ENCODE measurements at regions not wholly inside any gene's neighbourhood (a gene's known extent, or its start where the extent isn't known, plus 50 kb on each side); places are given as distances from the start of the nearest gene placed in this dataset.

GRCh38 chr3:99322551-99322950, 315.8 kb upstream of the COL8A1 start:
- H3K4me3 ChIP-seq (ENCODE audit: low read depth, low read length) = no peak overlapping the region
- Mint-ChIP-seq H3K27me3 (ENCODE audit: insufficient read depth, unreplicated experiment) (no peaks in the 10 kb centered on the region), H3K27ac (ENCODE audit: unreplicated experiment) (no peak overlapping the region), H3K36me3 (ENCODE audit: insufficient read depth, unreplicated experiment) (no peaks in the 10 kb centered on the region), H3K4me1 (ENCODE audit: low read depth, unreplicated experiment) (no peaks in the 10 kb centered on the region), H3K9me3 (ENCODE audit: unreplicated experiment) (no peaks in the 10 kb centered on the region), H3K4me3 (ENCODE audit: unreplicated experiment) (no peak overlapping the region)
- no peak for TF ChIP-seq CTCF (IDR thresholded peaks at IDR 0.05; ENCODE audit: insufficient read depth in 1 of 2, low read depth in 1 of 2, low read length in 1 of 2, severe bottlenecking in 1 of 2, unreplicated experiment in 1 of 2)
- no peaks in the 10 kb centered on the region for H3K9me3 ChIP-seq
- BruUV-seq (replicated peaks) = no TSS peak
- intact Hi-C loops (cut with micrococcal nuclease; ENCODE audit: unreplicated experiment) = no loop called here
- DNase-seq = no peak
- ChIA-PET CTCF (no interaction called here), POLR2A (no interaction called here)
- H3K4me1 ChIP-seq = no peaks in the 10 kb centered on the region
- H3K36me3 ChIP-seq (ENCODE audit: control insufficient read depth, insufficient read depth, low read length) = no peaks in the 10 kb centered on the region
- H3K27me3 ChIP-seq (replicated peaks; ENCODE audit: control insufficient read depth, insufficient read depth, low read length) = no peaks in the 10 kb centered on the region

GRCh38 chr3:99321261-99321660, 317.1 kb upstream of the COL8A1 start:
- TF ChIP-seq CTCF (IDR thresholded peaks at IDR 0.05; ENCODE audit: insufficient read depth in 1 of 2, low read depth in 1 of 2, low read length in 1 of 2, severe bottlenecking in 1 of 2, unreplicated experiment in 1 of 2) = no peak
- CTCF ChIA-PET = no interaction called here
- no TSS peak for BruUV-seq (replicated peaks)
- no peak overlapping the region for H3K27ac Mint-ChIP-seq (ENCODE audit: unreplicated experiment)
- H3K4me1 Mint-ChIP-seq (ENCODE audit: low read depth, unreplicated experiment) = no peaks in the 10 kb centered on the region
- H3K4me3 ChIP-seq (ENCODE audit: low read depth, low read length) = no peak overlapping the region
- DNase-seq = no peak
- intact Hi-C loops (cut with micrococcal nuclease; ENCODE audit: unreplicated experiment) = no loop called here
- H3K27me3 Mint-ChIP-seq (ENCODE audit: insufficient read depth, unreplicated experiment) = no peaks in the 10 kb centered on the region
- no peaks in the 10 kb centered on the region for H3K9me3 Mint-ChIP-seq (ENCODE audit: unreplicated experiment)
- POLR2A ChIA-PET = no interaction called here
- no peaks in the 10 kb centered on the region for H3K27me3 ChIP-seq (replicated peaks; ENCODE audit: control insufficient read depth, insufficient read depth, low read length)
- no peaks in the 10 kb centered on the region for H3K9me3 ChIP-seq
- H3K4me3 Mint-ChIP-seq (ENCODE audit: unreplicated experiment) = no peak overlapping the region
- no peaks in the 10 kb centered on the region for H3K4me1 ChIP-seq
- H3K36me3 ChIP-seq (ENCODE audit: control insufficient read depth, insufficient read depth, low read length) = no peaks in the 10 kb centered on the region
- H3K36me3 Mint-ChIP-seq (ENCODE audit: insufficient read depth, unreplicated experiment) = no peaks in the 10 kb centered on the region

- CTCF ChIA-PET = no interaction called here
Measured at GRCh38 chr3:99319961-99320360, 318.4 kb upstream of the COL8A1 start.

More at GRCh38 chr3:99319961-99320360, 318.4 kb upstream of the COL8A1 start:
- no peak overlapping the region for H3K4me3 ChIP-seq (ENCODE audit: low read depth, low read length)
- H3K4me1 ChIP-seq = no peaks in the 10 kb centered on the region
- POLR2A ChIA-PET = no interaction called here
- H3K27me3 Mint-ChIP-seq (ENCODE audit: insufficient read depth, unreplicated experiment) = no peaks in the 10 kb centered on the region
- TF ChIP-seq CTCF (IDR thresholded peaks at IDR 0.05; ENCODE audit: insufficient read depth in 1 of 2, low read depth in 1 of 2, low read length in 1 of 2, severe bottlenecking in 1 of 2, unreplicated experiment in 1 of 2) = no peak
- H3K27me3 ChIP-seq (replicated peaks; ENCODE audit: control insufficient read depth, insufficient read depth, low read length) = no peaks in the 10 kb centered on the region
- no peaks in the 10 kb centered on the region for H3K36me3 ChIP-seq (ENCODE audit: control insufficient read depth, insufficient read depth, low read length)
- no peaks in the 10 kb centered on the region for H3K9me3 Mint-ChIP-seq (ENCODE audit: unreplicated experiment)
- no peak overlapping the region for H3K27ac Mint-ChIP-seq (ENCODE audit: unreplicated experiment)
- H3K36me3 Mint-ChIP-seq (ENCODE audit: insufficient read depth, unreplicated experiment) = no peaks in the 10 kb centered on the region
- intact Hi-C loops (cut with micrococcal nuclease; ENCODE audit: unreplicated experiment) = no loop called here
- H3K9me3 ChIP-seq = no peaks in the 10 kb centered on the region
- H3K4me1 Mint-ChIP-seq (ENCODE audit: low read depth, unreplicated experiment) = no peaks in the 10 kb centered on the region
- BruUV-seq (replicated peaks) = no TSS peak
- H3K4me3 Mint-ChIP-seq (ENCODE audit: unreplicated experiment) = no peak overlapping the region
- no peak for DNase-seq

All from Caco-2 (cell line).